ENCODE measurements at regions not wholly inside any gene's neighbourhood (a gene's known extent, or its start where the extent isn't known, plus 50 kb on each side); places are given as distances from the start of the nearest gene placed in this dataset.

DNA sequence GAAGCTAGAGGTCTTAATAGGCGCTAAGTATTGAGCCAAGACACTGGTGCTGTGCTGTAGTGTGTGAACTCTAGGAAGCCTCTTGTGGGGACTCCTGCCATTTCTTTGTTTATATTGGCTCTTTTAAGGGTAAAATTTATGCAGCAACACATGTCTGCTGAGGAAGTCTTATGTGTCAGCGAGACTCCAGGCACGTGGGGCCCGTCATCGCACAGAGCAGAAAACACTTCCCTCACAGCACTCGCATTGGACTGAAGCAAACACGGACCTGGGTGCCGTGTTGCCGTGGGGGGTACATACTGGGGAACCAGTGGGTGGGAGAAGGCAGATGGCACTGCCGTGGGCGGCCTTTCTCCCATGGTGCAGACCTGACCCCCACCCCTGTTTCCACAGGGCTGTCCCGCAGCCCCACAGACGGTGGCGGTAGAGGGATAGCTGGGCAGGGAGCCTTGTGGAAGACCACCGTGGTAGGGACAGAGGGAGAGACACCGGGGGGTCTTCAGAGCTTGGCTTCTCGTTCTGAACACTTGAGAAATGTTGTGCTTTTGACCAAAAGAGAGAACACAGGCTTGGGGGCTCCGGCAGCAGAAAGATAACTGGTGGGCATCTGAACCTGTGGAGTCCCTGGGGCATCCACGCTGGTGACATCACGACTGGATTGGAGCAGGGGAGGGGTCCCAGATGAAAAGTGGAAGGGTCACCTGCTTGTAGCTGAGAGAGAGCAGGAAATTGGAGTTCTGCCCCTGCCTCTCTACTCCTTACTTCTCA lies 284.7 kb upstream of the SHH start:
- no peak overlapping the region for H3K9ac ChIP-seq (ENCODE audit: insufficient read length, low read depth)
- no peak for DNase-seq (ENCODE audit: low read depth, low spot score)
- TF ChIP-seq SUZ12 (IDR thresholded peaks at IDR 0.05; ENCODE audit: extremely low read depth, insufficient read depth, insufficient read length) = no peak
- TF ChIP-seq ZNF274 (IDR thresholded peaks at IDR 0.05; ENCODE audit: low read depth, low read length) = no peak
- no peak for TF ChIP-seq YY1 (IDR thresholded peaks at IDR 0.05; ENCODE audit: insufficient read depth, insufficient read length)
- no peak overlapping the region for H3K4me3 ChIP-seq (ENCODE audit: insufficient read length, low read depth)
- no peaks in the 10 kb centered on the region for H3K9me3 ChIP-seq (ENCODE audit: insufficient read depth, low read length)
- H3K4me1 ChIP-seq (ENCODE audit: insufficient read depth, insufficient read length) = no peaks in the 10 kb centered on the region
- H3K27me3 ChIP-seq (ENCODE audit: insufficient read depth, insufficient read length) = no peaks in the 10 kb centered on the region
- H3K36me3 ChIP-seq (ENCODE audit: insufficient read depth, insufficient read length, low read length) = no peaks in the 10 kb centered on the region

DNA sequence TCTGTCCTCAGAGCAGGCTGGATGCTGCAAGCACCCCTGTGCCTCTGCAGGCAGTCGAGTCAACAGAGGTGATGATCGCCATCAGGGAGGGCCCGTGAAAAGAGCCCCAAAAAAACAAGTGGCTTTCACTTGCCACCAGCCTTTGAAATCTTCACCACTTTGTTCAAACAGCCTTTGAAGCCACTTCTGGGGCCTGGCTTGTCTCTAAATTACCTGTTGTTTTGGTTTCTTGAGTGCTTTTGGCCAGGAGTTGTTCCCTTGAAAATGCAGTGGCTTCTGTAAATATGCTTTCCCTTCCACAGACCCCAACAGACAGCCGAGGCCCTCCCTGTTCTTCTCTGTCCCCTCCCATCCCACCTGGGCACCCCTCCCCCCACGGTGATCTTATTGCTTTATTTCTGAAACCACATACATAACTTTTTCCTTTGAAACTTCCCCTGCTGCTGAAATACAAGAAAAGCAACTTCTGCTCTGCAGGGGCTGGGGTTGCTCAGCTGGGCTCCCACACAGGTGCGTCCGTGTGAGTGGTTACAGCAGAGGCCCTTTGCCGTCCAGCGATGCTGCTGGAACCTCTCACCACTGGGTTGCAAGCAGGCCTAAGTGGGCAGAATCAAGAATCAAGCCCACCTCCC lies 283.8 kb upstream of the SHH start:
- Histone ChIP-seq H3K36me3 (ENCODE audit: insufficient read depth, insufficient read length, low read length) (no peaks in the 10 kb centered on the region), H3K4me3 (ENCODE audit: insufficient read length, low read depth) (no peak overlapping the region), H3K4me1 (ENCODE audit: insufficient read depth, insufficient read length) (no peaks in the 10 kb centered on the region), H3K9me3 (ENCODE audit: insufficient read depth, low read length) (no peaks in the 10 kb centered on the region), H3K9ac (ENCODE audit: insufficient read length, low read depth) (no peak overlapping the region), H3K27me3 (ENCODE audit: insufficient read depth, insufficient read length) (no peaks in the 10 kb centered on the region)
- TF ChIP-seq ZNF274 (IDR thresholded peaks at IDR 0.05; ENCODE audit: low read depth, low read length) (no peak), SUZ12 (IDR thresholded peaks at IDR 0.05; ENCODE audit: extremely low read depth, insufficient read depth, insufficient read length) (no peak), YY1 (IDR thresholded peaks at IDR 0.05; ENCODE audit: insufficient read depth, insufficient read length) (no peak)
- no peak for DNase-seq (ENCODE audit: low read depth, low spot score)

DNA sequence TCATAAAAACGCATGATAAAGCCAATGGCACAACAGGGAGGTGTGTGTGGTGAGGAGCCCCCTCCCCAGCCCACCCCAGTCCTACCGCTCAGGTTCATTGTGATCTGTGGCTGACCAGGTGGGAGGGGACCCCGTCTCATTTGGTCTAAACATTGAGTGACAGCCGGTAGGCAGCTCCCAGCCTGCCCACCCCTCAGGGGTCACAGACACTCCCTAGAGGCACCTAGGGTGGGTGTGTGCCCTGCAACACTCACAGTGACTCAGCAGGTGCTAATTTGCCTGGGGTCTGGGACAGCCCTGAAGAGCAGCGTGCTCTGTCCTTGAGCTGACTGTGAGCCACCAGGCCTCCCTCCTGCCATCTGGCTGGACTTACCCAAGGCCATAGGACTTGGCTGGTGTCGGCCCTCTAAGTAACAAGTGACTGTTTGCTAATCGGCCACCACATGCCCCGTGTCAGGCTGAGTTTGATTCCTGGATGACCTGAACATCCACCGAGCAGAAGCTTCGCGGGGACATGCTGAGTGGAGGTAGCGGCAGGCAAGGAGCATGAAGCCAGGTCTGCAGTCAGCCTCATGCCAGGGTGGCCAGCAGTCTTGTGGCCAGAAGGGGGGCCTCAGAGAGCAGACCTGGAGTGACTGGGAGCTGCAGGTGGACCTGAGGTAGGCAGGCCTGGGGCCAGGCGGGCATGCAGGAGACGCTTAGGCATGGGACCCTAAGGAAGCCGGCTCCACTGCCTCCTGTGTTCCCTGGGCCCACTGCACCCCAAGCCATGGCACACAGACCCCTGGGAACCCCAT lies 282.3 kb upstream of the SHH start:
- no peaks in the 10 kb centered on the region for H3K9me3 ChIP-seq (ENCODE audit: insufficient read depth, low read length)
- H3K27me3 ChIP-seq (ENCODE audit: insufficient read depth, insufficient read length) = no peaks in the 10 kb centered on the region
- no peak overlapping the region for H3K4me3 ChIP-seq (ENCODE audit: insufficient read length, low read depth)
- no peaks in the 10 kb centered on the region for H3K36me3 ChIP-seq (ENCODE audit: insufficient read depth, insufficient read length, low read length)
- no peak for DNase-seq (ENCODE audit: low read depth, low spot score)
- H3K9ac ChIP-seq (ENCODE audit: insufficient read length, low read depth) = no peak overlapping the region
- H3K4me1 ChIP-seq (ENCODE audit: insufficient read depth, insufficient read length) = no peaks in the 10 kb centered on the region
- TF ChIP-seq SUZ12 (IDR thresholded peaks at IDR 0.05; ENCODE audit: extremely low read depth, insufficient read depth, insufficient read length) = no peak
- TF ChIP-seq YY1 (IDR thresholded peaks at IDR 0.05; ENCODE audit: insufficient read depth, insufficient read length) = no peak
- no peak for TF ChIP-seq ZNF274 (IDR thresholded peaks at IDR 0.05; ENCODE audit: low read depth, low read length)

DNA sequence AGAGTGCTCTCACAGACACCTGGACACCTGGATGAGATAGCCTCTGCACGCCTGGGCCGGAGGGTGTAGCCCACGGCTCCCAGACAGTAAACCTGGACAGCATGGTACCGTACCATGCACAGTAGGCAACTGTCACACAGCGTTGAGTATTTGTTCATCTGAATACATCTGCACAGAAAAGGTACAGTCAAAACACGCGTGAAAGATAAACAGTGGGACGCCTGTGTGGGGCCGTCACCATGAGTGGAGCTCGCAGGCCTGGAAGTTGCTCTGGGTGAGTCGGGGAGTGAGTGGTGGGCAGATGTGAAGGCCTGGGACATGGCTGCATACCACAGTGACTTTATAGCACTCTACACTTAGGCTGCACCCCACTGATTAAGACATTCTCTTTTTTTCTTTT lies 280.0 kb upstream of the SHH start:
- H3K27me3 ChIP-seq (ENCODE audit: insufficient read depth, insufficient read length) = no peaks in the 10 kb centered on the region
- no peaks in the 10 kb centered on the region for H3K4me1 ChIP-seq (ENCODE audit: insufficient read depth, insufficient read length)
- no peak overlapping the region for H3K4me3 ChIP-seq (ENCODE audit: insufficient read length, low read depth)
- H3K36me3 ChIP-seq (ENCODE audit: insufficient read depth, insufficient read length, low read length) = no peaks in the 10 kb centered on the region
- no peaks in the 10 kb centered on the region for H3K9me3 ChIP-seq (ENCODE audit: insufficient read depth, low read length)
- TF ChIP-seq YY1 (IDR thresholded peaks at IDR 0.05; ENCODE audit: insufficient read depth, insufficient read length) = no peak
- no peak for TF ChIP-seq ZNF274 (IDR thresholded peaks at IDR 0.05; ENCODE audit: low read depth, low read length)
- TF ChIP-seq SUZ12 (IDR thresholded peaks at IDR 0.05; ENCODE audit: extremely low read depth, insufficient read depth, insufficient read length) = no peak
- no peak for DNase-seq (ENCODE audit: low read depth, low spot score)
- H3K9ac ChIP-seq (ENCODE audit: insufficient read length, low read depth) = no peak overlapping the region

DNA sequence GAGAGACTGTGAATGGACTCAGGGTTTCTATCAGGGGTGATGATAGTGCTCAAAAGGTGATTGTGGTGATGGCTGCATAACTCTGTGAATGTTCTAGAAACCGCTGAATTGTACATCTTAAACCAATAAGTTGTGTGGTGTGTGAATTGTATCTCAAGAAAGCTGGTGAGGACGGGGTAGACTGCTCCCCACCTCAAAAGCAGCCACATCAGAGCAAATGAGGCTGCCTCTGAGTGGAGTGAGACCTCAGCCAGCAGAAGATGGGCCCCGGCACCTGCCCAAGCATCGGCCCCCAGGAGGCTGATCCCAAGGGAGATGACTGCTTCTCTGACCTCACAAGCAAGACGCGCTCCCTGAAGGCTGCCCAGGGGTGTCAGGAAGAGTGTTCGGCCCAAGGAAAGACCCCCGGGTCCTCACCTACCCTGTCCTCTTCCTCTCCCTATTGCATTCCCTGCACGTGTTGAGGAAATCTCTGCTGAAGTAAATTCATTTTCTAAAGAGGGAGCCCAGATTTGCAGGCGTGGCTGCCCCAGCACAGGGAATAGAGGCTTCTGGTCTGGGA lies 279.3 kb upstream of the SHH start:
- no peaks in the 10 kb centered on the region for H3K27me3 ChIP-seq (ENCODE audit: insufficient read depth, insufficient read length)
- H3K36me3 ChIP-seq (ENCODE audit: insufficient read depth, insufficient read length, low read length) = no peaks in the 10 kb centered on the region
- H3K4me1 ChIP-seq (ENCODE audit: insufficient read depth, insufficient read length) = no peaks in the 10 kb centered on the region
- H3K4me3 ChIP-seq (ENCODE audit: insufficient read length, low read depth) = no peak overlapping the region
- H3K9ac ChIP-seq (ENCODE audit: insufficient read length, low read depth) = no peak overlapping the region
- TF ChIP-seq SUZ12 (IDR thresholded peaks at IDR 0.05; ENCODE audit: extremely low read depth, insufficient read depth, insufficient read length) (no peak), YY1 (IDR thresholded peaks at IDR 0.05; ENCODE audit: insufficient read depth, insufficient read length) (no peak), ZNF274 (IDR thresholded peaks at IDR 0.05; ENCODE audit: low read depth, low read length) (no peak)
- DNase-seq (ENCODE audit: low read depth, low spot score) = no peak
- H3K9me3 ChIP-seq (ENCODE audit: insufficient read depth, low read length) = no peaks in the 10 kb centered on the region

DNA sequence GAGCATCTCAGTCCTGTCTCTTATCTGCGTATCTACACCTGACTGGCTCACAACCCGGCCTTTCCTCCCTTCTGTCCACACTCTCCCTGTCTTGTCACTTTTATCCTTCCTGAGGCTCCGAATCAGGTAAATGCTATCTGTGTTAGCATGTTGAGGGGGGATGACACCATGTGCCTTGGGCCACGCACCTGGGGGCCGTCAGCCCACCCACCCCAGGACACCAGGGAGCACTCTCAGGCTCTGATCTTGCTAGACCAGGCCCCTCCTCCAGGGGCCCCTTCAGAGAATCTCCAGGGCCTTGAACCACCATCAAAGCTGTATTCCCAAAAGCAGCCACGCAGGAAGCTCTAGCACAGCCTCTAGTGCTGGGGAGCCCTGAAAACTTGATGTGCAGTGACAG lies 278.7 kb upstream of the SHH start:
- H3K4me1 ChIP-seq (ENCODE audit: insufficient read depth, insufficient read length) = no peaks in the 10 kb centered on the region
- H3K9me3 ChIP-seq (ENCODE audit: insufficient read depth, low read length) = no peaks in the 10 kb centered on the region

More for the DNA sequence above, 278.7 kb upstream of the SHH start:
- DNase-seq (ENCODE audit: low read depth, low spot score) = no peak
- Histone ChIP-seq H3K4me3 (ENCODE audit: insufficient read length, low read depth) (no peak overlapping the region), H3K36me3 (ENCODE audit: insufficient read depth, insufficient read length, low read length) (no peaks in the 10 kb centered on the region), H3K27me3 (ENCODE audit: insufficient read depth, insufficient read length) (no peaks in the 10 kb centered on the region), H3K9ac (ENCODE audit: insufficient read length, low read depth) (no peak overlapping the region)
- TF ChIP-seq ZNF274 (IDR thresholded peaks at IDR 0.05; ENCODE audit: low read depth, low read length) (no peak), SUZ12 (IDR thresholded peaks at IDR 0.05; ENCODE audit: extremely low read depth, insufficient read depth, insufficient read length) (no peak), YY1 (IDR thresholded peaks at IDR 0.05; ENCODE audit: insufficient read depth, insufficient read length) (no peak)
